ENCODE measurements at regions not wholly inside any gene's neighbourhood (a gene's known extent, or its start where the extent isn't known, plus 50 kb on each side); places are given as distances from the start of the nearest gene placed in this dataset.

- no peak for DNase-seq (ENCODE audit: low read depth)
- no peak for TF ChIP-seq CTCF (IDR thresholded peaks at IDR 0.05; ENCODE audit: insufficient read depth, low read length)
- no peak overlapping the region for H3K4me3 ChIP-seq (ENCODE audit: low read depth, low read length)
Measured at GRCh38 chr14:61973981-61974380, 211.8 kb downstream of the SNAPC1 start.

DNA sequence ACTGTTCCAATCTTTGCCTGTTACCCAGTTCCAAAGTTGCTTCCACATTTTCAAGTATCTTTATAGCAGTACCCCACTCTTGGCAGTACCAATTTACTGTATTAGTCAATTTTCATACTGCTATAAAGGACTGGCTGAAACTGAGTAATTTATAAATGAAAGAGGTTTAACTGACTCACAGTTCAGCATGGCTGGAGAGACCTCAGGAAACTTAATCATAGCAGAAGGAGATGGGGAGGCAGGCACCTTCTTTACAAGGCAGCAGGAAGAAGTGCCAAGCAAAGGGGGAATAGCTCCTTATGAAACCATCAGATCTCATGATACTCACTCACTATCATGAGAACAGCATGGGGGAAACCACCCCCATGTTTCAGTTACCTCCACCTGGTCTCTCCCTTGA lies 215.0 kb downstream of the SNAPC1 start:
- DNase-seq (ENCODE audit: low read depth): no peak
- no peak for TF ChIP-seq CTCF (IDR thresholded peaks at IDR 0.05; ENCODE audit: insufficient read depth, low read length)
- no peak overlapping the region for H3K4me3 ChIP-seq (ENCODE audit: low read depth, low read length)

DNA sequence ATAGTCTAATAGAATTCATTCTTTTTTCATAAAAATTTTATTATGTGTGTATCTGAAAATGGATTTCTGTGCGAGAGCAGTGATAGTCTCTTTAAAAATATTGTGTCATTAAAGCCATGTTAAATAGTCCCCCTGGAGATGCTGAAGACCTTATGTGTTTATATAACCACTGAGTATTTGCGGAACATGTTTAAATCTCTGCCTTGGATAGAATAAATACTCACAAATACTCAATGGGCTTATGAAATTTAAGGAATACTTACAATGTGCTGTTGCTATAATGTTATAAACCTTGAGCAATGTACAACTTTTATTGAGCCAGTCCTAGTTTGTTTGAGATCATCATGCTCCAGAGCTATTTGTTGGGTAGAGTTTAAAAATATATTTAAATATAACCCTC lies 226.0 kb downstream of the SNAPC1 start:
- TF ChIP-seq CTCF (IDR thresholded peaks at IDR 0.05; ENCODE audit: insufficient read depth, low read length): no peak
- no peak for DNase-seq (ENCODE audit: low read depth)
- H3K4me3 ChIP-seq (ENCODE audit: low read depth, low read length): no peak overlapping the region

DNA sequence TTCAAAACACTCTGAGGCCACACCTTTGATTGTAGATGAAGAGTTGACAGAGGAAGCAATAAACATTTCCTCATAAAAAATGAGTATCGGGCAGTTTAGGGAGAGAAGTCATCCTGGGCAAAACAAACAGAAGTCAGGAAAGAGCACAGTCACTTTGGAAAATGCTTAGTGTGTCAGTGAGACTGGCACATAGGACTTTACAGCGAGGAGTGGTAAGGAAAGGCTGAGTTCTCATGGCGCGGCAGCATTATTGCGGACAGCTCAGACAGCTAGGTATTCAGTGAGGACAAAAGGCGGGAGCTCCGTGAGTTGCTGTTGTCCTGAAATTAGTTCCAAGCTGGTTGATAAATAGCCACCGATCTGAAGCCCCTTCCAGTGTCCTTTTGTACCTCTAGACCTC lies 229.9 kb downstream of the SNAPC1 start:
- DNase-seq (ENCODE audit: low read depth): no peak
- no peak overlapping the region for H3K4me3 ChIP-seq (ENCODE audit: low read depth, low read length)
- TF ChIP-seq CTCF (IDR thresholded peaks at IDR 0.05; ENCODE audit: insufficient read depth, low read length): no peak

- TF ChIP-seq CTCF (IDR thresholded peaks at IDR 0.05; ENCODE audit: insufficient read depth, low read length): no peak
- DNase-seq (ENCODE audit: low read depth): no peak
- H3K4me3 ChIP-seq (ENCODE audit: low read depth, low read length): no peak overlapping the region
Measured at GRCh38 chr14:61992926-61993325, 230.7 kb downstream of the SNAPC1 start.

DNA sequence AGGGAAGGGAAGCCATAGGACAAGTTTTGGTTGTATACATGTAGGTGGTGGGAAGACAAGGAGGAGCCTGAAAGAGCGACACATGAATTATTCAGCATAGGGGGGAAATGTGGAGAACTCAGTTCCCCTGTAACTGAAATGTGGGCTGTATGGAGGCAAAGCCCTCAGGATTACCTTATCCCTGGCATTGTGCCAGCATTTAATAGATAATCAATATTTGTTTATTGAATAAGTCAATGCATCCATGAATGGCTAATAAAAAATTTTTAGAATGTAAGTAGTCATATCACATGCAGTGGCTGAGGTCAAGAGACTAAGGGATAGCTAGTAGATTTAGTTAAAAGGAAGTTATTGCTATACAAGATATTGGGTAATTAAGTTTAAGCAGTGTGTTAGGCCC lies 232.4 kb downstream of the SNAPC1 start:
- no peak for TF ChIP-seq CTCF (IDR thresholded peaks at IDR 0.05; ENCODE audit: insufficient read depth, low read length)
- H3K4me3 ChIP-seq (ENCODE audit: low read depth, low read length): no peak overlapping the region
- DNase-seq (ENCODE audit: low read depth): no peak

DNA sequence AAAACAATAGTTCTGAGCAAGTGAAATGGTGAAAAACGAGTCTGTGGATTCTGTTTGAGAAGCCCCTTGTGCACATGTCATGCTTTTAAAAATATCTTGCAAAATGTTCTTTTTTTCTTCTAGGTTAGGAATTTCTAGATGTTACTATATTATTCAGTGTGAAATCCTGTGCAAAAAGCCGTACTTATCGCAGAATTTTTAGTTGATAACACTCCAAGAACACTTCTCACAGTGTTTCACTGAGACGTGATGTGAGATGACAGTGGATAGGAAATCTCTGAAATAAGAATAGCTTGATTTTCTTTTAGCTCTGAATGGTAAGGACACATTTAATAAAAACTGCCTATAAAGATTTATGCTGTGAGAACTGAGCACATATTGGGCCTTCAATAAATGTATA lies 234.5 kb downstream of the SNAPC1 start:
- no peak overlapping the region for H3K4me3 ChIP-seq (ENCODE audit: low read depth, low read length)
- DNase-seq (ENCODE audit: low read depth): no peak
- TF ChIP-seq CTCF (IDR thresholded peaks at IDR 0.05; ENCODE audit: insufficient read depth, low read length): no peak

Data from fibroblast of the aortic adventitia (primary cell).